ENCODE measurements at regions not wholly inside any gene's neighbourhood (a gene's known extent, or its start where the extent isn't known, plus 50 kb on each side); places are given as distances from the start of the nearest gene placed in this dataset.

DNA sequence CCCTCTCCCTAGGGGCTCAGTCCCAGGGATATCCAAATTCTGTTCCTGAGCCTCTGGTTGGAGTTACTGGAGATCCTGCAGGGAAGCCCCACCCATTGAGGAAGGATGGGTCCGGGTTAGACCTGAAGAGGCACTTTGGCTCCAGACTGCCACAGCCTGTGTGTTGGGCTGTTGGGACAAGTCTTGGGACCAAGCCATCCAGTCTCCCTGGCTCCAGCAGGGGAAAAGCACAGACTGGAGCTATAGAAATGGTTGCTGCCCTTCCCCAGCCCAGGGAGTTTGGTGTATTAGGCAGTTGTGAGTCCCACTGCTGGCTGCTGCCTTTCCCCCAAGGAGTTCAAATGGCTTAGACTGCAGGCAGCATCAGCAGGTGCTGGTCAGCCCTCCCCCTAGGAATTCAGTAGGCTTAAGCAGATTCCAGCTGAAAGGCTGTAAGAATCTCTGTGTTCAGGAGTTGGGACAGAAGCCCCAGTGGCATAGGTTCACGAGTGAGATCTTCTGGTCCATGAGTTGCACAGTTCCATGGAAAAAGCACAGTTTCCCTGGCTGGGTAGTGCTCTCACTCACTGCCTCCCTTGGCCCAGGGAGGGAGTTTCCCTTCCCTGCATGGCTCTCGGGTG, 344.0 kb upstream of the EPHA5 start:
- TF ChIP-seq, protein P1, sequence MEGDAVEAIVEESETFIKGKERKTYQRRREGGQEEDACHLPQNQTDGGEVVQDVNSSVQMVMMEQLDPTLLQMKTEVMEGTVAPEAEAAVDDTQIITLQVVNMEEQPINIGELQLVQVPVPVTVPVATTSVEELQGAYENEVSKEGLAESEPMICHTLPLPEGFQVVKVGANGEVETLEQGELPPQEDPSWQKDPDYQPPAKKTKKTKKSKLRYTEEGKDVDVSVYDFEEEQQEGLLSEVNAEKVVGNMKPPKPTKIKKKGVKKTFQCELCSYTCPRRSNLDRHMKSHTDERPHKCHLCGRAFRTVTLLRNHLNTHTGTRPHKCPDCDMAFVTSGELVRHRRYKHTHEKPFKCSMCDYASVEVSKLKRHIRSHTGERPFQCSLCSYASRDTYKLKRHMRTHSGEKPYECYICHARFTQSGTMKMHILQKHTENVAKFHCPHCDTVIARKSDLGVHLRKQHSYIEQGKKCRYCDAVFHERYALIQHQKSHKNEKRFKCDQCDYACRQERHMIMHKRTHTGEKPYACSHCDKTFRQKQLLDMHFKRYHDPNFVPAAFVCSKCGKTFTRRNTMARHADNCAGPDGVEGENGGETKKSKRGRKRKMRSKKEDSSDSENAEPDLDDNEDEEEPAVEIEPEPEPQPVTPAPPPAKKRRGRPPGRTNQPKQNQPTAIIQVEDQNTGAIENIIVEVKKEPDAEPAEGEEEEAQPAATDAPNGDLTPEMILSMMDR (IDR thresholded peaks at IDR 0.05 in 8 of 11, conservative IDR thresholded peaks at IDR 0.05 in 3 of 11): no peak
- TF ChIP-seq POLR2A (IDR thresholded peaks at IDR 0.05): no peak
- TF ChIP-seq POLR2AphosphoS5 (IDR thresholded peaks at IDR 0.05): no peak
